GM23338 (cell line): ENCODE measurements at regions not wholly inside any gene's neighbourhood (a gene's known extent, or its start where the extent isn't known, plus 50 kb on each side); places are given as distances from the start of the nearest gene placed in this dataset.

Experiments used
- ATAC-seq: fragments of 200-7000 bp; cut with Tn5 transposase; 3 replicates; pipeline ENCODE4 v1.9.1; 2020
- DNase-seq: peaks from one replicate; pipeline ENCODE4 v3.0.0-alpha.2; 2015; ENCODE audit warnings: low spot score
- H2AFZ ChIP-seq: fragments of 200-600 bp; sonication (generic); 2 replicates; pipeline ENCODE4 v1.8.0; 2016; ENCODE audit warnings: antibody characterized with exemption, mild to moderate bottlenecking, moderate library complexity
- H3F3A ChIP-seq: fragments of 200-600 bp; sonication (generic); replicated peaks from 2 replicates; pipeline ENCODE4 v1.8.0; 2017; ENCODE audit warnings: antibody characterized with exemption, mixed run types, low read depth
- H3K27ac ChIP-seq: fragments of 200-600 bp; sonication (generic); 2 replicates; pipeline ENCODE4 v1.6.1; 2016; ENCODE audit warnings: low read depth
- H3K27me3 ChIP-seq: fragments of 200-600 bp; sonication (generic); 2 replicates; pipeline ENCODE4 v1.8.0; 2016; ENCODE audit warnings: mild to moderate bottlenecking, mixed run types, moderate library complexity; ENCODE audit not compliant: insufficient read depth
- H3K36me3 ChIP-seq: fragments of 200-600 bp; sonication (generic); 2 replicates; pipeline ENCODE4 v1.8.0; 2016; ENCODE audit warnings: mild to moderate bottlenecking; ENCODE audit not compliant: insufficient read depth
- H3K4me1 ChIP-seq: fragments of 200-600 bp; sonication (generic); 2 replicates; pipeline ENCODE4 v1.8.0; 2016; ENCODE audit warnings: mild to moderate bottlenecking, moderate library complexity; ENCODE audit not compliant: insufficient read depth
- H3K4me2 ChIP-seq: fragments of 200-600 bp; sonication (generic); 2 replicates; pipeline ENCODE4 v1.7.1; 2017; ENCODE audit warnings: mixed run types
- H3K4me3 ChIP-seq: fragments of 200-600 bp; sonication (generic); 2 replicates; pipeline ENCODE4 v1.6.1; 2016; ENCODE audit warnings: mixed run types
- H3K79me2 ChIP-seq: fragments of 200-600 bp; sonication (generic); replicated peaks from 2 replicates; pipeline ENCODE4 v1.8.0; 2017; ENCODE audit warnings: mild to moderate bottlenecking; ENCODE audit not compliant: insufficient read depth
- H3K9me2 ChIP-seq: fragments of 200-600 bp; sonication (generic); 2 replicates; pipeline ENCODE4 v1.8.0; 2017; ENCODE audit not compliant: insufficient read depth
- H4K20me1 ChIP-seq: fragments of 200-600 bp; sonication (generic); replicated peaks from 2 replicates; pipeline ENCODE4 v1.8.0; 2017; ENCODE audit warnings: mild to moderate bottlenecking; ENCODE audit not compliant: insufficient read depth
- H3K27ac Mint-ChIP-seq: 2 replicates; pipeline ENCODE4 v1.8.0; 2020; ENCODE audit warnings: inconsistent platforms, mild to moderate bottlenecking, moderate library complexity, mixed read lengths
- H3K27me3 Mint-ChIP-seq: 3 replicates; pipeline ENCODE4 v1.8.0; 2022; ENCODE audit warnings: low read depth, mild to moderate bottlenecking, moderate library complexity, mixed read lengths, inconsistent platforms; ENCODE audit not compliant: insufficient read depth, poor library complexity
- H3K36me3 Mint-ChIP-seq: 3 replicates; pipeline ENCODE4 v1.8.0; 2021; ENCODE audit warnings: low read depth, mild to moderate bottlenecking, inconsistent platforms, moderate library complexity, mixed read lengths
- H3K4me1 Mint-ChIP-seq: 3 replicates; pipeline ENCODE4 v1.8.0; 2020; ENCODE audit warnings: mild to moderate bottlenecking, inconsistent platforms, mixed read lengths
- H3K4me3 Mint-ChIP-seq: 3 replicates; pipeline ENCODE4 v1.8.0; 2021; ENCODE audit warnings: moderate library complexity, mild to moderate bottlenecking, inconsistent platforms, mixed read lengths
- H3K9me3 Mint-ChIP-seq: 3 replicates; pipeline ENCODE4 v1.8.0; 2020; ENCODE audit warnings: moderate library complexity, mild to moderate bottlenecking, inconsistent platforms, mixed read lengths
- CREB1 ChIP-seq: fragments of 250-450 bp; sonication (Bioruptor Pico); IDR thresholded peaks from 2 replicates; pipeline ENCODE4 v1.5.0; 2020; ENCODE audit warnings: low read depth, mild to moderate bottlenecking, moderate library complexity
- JUNB ChIP-seq: IDR thresholded peaks from one replicate; pipeline ENCODE4 v1.6.1; 2016; ENCODE audit warnings: antibody characterized with exemption; ENCODE audit not compliant: unreplicated experiment
- POLR2AphosphoS5 ChIP-seq: IDR thresholded peaks from 2 replicates; pipeline ENCODE4 v1.6.1; 2016; ENCODE audit warnings: antibody characterized with exemption, low read depth
- ZNF114 ChIP-seq: fragments of 250-450 bp; sonication (Bioruptor Pico); IDR thresholded peaks from 2 replicates; pipeline ENCODE4 v1.5.0; 2020; ENCODE audit warnings: mild to moderate bottlenecking, moderate library complexity
- TF ChIP-seq, protein P1 (sequence below): fragments of 250-450 bp; sonication (Bioruptor Pico); IDR thresholded peaks from 2 replicates; pipeline ENCODE4 v1.5.0; 2020; ENCODE audit warnings: mild to moderate bottlenecking, moderate library complexity
- TF ChIP-seq, protein P2 (sequence below): IDR thresholded peaks from one replicate; pipeline ENCODE4 v1.6.1; 2018; ENCODE audit warnings: antibody characterized with exemption; ENCODE audit not compliant: unreplicated experiment
- TF ChIP-seq, protein P3 (sequence below): IDR thresholded peaks from 2 replicates; pipeline ENCODE4 v1.6.1; 2016; ENCODE audit warnings: antibody characterized with exemption

DNA sequence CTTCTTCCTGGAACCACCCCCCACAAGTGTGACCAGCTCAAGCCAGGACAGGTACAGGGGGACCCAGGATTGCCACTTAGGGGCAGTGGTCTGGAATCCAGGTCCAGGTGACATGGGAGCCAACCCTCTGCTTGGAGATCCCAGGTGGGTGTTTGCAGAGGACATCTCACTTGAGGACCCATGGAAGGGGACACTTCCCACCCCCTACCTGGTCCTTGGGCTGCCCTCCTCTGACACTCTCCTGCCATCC, 145.5 kb downstream of the SEC14L1 start (continued):
- TF ChIP-seq, protein P1, sequence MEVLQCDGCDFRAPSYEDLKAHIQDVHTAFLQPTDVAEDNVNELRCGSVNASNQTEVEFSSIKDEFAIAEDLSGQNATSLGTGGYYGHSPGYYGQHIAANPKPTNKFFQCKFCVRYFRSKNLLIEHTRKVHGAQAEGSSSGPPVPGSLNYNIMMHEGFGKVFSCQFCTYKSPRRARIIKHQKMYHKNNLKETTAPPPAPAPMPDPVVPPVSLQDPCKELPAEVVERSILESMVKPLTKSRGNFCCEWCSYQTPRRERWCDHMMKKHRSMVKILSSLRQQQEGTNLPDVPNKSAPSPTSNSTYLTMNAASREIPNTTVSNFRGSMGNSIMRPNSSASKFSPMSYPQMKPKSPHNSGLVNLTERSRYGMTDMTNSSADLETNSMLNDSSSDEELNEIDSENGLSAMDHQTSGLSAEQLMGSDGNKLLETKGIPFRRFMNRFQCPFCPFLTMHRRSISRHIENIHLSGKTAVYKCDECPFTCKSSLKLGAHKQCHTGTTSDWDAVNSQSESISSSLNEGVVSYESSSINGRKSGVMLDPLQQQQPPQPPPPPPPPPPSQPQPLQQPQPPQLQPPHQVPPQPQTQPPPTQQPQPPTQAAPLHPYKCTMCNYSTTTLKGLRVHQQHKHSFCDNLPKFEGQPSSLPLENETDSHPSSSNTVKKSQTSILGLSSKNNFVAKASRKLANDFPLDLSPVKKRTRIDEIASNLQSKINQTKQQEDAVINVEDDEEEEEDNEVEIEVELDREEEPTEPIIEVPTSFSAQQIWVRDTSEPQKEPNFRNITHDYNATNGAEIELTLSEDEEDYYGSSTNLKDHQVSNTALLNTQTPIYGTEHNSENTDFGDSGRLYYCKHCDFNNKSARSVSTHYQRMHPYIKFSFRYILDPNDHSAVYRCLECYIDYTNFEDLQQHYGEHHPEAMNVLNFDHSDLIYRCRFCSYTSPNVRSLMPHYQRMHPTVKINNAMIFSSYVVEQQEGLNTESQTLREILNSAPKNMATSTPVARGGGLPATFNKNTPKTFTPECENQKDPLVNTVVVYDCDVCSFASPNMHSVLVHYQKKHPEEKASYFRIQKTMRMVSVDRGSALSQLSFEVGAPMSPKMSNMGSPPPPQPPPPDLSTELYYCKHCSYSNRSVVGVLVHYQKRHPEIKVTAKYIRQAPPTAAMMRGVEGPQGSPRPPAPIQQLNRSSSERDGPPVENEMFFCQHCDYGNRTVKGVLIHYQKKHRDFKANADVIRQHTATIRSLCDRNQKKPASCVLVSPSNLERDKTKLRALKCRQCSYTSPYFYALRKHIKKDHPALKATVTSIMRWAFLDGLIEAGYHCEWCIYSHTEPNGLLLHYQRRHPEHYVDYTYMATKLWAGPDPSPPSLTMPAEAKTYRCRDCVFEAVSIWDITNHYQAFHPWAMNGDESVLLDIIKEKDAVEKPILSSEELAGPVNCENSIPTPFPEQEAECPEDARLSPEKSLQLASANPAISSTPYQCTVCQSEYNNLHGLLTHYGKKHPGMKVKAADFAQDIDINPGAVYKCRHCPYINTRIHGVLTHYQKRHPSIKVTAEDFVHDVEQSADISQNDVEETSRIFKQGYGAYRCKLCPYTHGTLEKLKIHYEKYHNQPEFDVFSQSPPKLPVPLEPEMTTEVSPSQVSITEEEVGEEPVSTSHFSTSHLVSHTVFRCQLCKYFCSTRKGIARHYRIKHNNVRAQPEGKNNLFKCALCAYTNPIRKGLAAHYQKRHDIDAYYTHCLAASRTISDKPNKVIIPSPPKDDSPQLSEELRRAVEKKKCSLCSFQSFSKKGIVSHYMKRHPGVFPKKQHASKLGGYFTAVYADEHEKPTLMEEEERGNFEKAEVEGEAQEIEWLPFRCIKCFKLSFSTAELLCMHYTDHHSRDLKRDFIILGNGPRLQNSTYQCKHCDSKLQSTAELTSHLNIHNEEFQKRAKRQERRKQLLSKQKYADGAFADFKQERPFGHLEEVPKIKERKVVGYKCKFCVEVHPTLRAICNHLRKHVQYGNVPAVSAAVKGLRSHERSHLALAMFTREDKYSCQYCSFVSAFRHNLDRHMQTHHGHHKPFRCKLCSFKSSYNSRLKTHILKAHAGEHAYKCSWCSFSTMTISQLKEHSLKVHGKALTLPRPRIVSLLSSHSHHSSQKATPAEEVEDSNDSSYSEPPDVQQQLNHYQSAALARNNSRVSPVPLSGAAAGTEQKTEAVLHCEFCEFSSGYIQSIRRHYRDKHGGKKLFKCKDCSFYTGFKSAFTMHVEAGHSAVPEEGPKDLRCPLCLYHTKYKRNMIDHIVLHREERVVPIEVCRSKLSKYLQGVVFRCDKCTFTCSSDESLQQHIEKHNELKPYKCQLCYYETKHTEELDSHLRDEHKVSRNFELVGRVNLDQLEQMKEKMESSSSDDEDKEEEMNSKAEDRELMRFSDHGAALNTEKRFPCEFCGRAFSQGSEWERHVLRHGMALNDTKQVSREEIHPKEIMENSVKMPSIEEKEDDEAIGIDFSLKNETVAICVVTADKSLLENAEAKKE (CRISPR knock-in tag), result no peak
- TF ChIP-seq, protein P2, sequence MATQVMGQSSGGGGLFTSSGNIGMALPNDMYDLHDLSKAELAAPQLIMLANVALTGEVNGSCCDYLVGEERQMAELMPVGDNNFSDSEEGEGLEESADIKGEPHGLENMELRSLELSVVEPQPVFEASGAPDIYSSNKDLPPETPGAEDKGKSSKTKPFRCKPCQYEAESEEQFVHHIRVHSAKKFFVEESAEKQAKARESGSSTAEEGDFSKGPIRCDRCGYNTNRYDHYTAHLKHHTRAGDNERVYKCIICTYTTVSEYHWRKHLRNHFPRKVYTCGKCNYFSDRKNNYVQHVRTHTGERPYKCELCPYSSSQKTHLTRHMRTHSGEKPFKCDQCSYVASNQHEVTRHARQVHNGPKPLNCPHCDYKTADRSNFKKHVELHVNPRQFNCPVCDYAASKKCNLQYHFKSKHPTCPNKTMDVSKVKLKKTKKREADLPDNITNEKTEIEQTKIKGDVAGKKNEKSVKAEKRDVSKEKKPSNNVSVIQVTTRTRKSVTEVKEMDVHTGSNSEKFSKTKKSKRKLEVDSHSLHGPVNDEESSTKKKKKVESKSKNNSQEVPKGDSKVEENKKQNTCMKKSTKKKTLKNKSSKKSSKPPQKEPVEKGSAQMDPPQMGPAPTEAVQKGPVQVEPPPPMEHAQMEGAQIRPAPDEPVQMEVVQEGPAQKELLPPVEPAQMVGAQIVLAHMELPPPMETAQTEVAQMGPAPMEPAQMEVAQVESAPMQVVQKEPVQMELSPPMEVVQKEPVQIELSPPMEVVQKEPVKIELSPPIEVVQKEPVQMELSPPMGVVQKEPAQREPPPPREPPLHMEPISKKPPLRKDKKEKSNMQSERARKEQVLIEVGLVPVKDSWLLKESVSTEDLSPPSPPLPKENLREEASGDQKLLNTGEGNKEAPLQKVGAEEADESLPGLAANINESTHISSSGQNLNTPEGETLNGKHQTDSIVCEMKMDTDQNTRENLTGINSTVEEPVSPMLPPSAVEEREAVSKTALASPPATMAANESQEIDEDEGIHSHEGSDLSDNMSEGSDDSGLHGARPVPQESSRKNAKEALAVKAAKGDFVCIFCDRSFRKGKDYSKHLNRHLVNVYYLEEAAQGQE, result no peak
- TF ChIP-seq CREB1 (CRISPR knock-in tag) (no peak), ZNF114 (CRISPR knock-in tag) (no peak)

DNA sequence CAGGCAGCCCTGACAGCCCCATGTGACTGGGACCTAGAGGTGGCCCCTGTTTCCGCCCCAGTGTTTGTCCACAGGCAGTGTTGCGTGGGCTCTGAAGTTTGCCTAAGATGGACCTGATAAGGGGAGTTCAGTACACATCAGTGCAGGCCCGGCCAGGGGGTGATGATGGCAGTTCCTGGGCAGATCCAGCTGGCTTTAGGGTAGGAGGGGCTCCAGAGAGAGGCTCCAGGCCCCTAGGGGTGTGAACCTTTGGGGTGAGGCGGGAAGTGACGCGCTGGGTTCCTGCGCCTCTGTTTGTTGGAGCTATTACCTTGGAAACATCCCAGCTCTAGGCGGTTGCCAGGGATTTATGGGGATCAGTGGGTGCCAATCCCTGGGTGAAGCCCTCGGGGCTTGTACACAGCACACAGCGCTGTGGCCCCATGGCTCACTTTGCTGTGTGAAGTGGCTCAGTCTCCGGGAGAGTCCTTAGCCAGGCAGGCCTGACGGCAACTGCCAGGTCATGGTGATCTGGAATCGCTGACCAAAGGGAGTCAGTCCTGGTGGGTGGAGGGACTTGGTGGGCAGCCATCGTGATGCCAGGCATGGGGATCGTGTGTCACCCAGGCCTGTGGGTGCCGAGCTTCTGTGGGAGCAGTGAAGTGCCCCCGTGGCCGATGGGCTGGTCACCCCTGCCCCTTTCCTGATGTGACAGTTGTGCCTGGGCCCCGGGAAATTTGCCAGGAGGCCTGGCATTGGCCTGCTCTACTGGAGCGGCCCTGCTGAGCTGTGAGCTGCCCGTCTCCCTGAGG, 146.1 kb downstream of the SEC14L1 start:
- Histone ChIP-seq H3K36me3 (no peaks in the 10 kb centered on the region), H3K4me2 (no peak overlapping the region), H3K4me3 (no peak overlapping the region), H3F3A (no peaks in the 10 kb centered on the region), H3K9me2 (no peaks in the 10 kb centered on the region), H3K4me1 (peaks cover 32% of the 10 kb centered on the region), H4K20me1 (no peaks in the 10 kb centered on the region; the same call in none of the 2 replicates), H3K79me2 (peaks cover 56% of the 10 kb centered on the region), H3K27ac (no peak overlapping the region; the same call in 1 of the 2 replicates), H3K27me3 (peaks cover 8% of the 10 kb centered on the region), H2AFZ (no peak overlapping the region)
- H3K9me3 Mint-ChIP-seq, result no peaks in the 10 kb centered on the region; the same call in 2 of the 3 replicates
- H3K36me3 Mint-ChIP-seq, result peaks cover 6% of the 10 kb centered on the region; the same call in 1 of the 3 replicates
- no peak overlapping the region for H3K4me3 Mint-ChIP-seq
- H3K4me1 Mint-ChIP-seq, result peaks cover 43% of the 10 kb centered on the region
- H3K27ac Mint-ChIP-seq, result peak overlapping the region; percentile 74; the same call in 1 of the 2 replicates
- peaks cover 9% of the 10 kb centered on the region for H3K27me3 Mint-ChIP-seq
- DNase-seq (no peak), ATAC-seq (no peak)
- TF ChIP-seq POLR2AphosphoS5, result no peak
- TF ChIP-seq, protein P3, sequence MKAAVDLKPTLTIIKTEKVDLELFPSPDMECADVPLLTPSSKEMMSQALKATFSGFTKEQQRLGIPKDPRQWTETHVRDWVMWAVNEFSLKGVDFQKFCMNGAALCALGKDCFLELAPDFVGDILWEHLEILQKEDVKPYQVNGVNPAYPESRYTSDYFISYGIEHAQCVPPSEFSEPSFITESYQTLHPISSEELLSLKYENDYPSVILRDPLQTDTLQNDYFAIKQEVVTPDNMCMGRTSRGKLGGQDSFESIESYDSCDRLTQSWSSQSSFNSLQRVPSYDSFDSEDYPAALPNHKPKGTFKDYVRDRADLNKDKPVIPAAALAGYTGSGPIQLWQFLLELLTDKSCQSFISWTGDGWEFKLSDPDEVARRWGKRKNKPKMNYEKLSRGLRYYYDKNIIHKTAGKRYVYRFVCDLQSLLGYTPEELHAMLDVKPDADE, result no peak
- TF ChIP-seq JUNB, result no peak
